DMS53 treated with DMSO at 0.1 percent for 48 hours (cell line): ENCODE measurements at regions not wholly inside any gene's neighbourhood (a gene's known extent, or its start where the extent isn't known, plus 50 kb on each side); places are given as distances from the start of the nearest gene placed in this dataset.
A peak's percentile ranks its signal among the peaks of the same experiment; 100 is the strongest.

ENCODE experiments used
- DNase-seq: peaks from one replicate; lab custom pipeline; 2025; ENCODE audit not compliant: unreplicated experiment; lab: John Stamatoyannopoulos, UW

GRCh38 chr13:34037636-34038540 lies 219.9 kb downstream of the RFC3 start:
- no peak for DNase-seq

- no peak for DNase-seq
These were observed 220.7 kb downstream of the RFC3 start for GRCh38 chr13:34038541-34039068.

DNA sequence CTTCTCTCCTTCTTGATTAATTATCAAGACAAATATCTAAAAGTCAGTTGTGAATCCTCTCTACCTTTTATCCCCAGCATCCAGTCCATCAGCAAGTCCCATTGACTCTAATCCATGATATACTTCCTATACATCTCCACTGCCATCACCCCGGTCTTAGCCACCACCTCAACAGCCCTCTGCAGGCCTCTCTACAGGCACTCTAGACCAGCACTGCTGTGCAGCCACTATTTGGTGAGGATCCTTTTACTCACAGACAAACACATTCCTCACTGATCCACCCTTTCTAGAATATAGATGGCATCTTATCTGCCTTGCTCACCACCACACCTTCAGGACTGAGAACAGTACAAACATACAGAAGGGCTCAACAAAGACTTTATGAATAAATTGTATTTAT lies 221.7 kb downstream of the RFC3 start:
- no peak for DNase-seq

- DNase-seq = no peak
These were observed 222.9 kb downstream of the RFC3 start for GRCh38 chr13:34040863-34041262.

DNA sequence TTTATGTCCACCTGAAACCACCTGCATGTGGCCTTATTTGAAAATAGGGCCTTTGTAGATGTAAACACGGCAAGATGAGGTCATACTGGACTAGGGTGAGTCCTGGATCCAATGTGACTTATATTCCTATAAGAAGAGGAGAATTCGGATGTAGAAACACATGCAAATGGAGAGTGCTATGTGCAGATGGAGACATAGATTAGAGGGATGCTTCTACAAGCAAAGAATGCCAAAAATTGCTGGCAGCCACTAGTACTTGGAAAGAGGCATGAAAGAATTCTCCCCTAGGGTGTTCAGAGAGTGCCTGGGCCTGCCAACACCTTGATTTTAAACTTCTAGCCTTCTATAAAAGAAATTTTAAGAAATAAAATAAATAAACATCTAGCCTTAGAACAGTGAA lies 226.1 kb downstream of the RFC3 start:
- DNase-seq = no peak

GRCh38 chr13:34044660-34045080 lies 226.7 kb downstream of the RFC3 start:
- DNase-seq = peak; percentile 70

DNA sequence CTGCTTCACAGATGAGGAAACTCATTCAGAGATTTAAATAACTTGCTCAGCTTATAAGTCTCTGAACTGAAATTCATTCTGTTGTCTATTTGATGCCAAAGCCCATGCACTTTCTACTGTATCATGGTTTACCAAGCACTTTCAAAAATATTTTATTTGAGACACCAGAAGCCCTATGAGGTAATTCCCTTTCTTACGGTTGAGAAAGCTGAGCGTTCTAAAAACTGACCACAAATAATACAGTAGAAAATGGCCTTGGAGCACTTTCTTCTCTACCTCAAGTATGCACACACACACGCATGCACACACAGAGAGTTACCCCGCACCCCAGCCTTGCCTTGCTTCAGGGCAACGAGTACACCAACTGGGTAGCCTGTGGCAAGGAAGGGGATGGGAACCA lies 228.5 kb downstream of the RFC3 start:
- DNase-seq = no peak

DNA sequence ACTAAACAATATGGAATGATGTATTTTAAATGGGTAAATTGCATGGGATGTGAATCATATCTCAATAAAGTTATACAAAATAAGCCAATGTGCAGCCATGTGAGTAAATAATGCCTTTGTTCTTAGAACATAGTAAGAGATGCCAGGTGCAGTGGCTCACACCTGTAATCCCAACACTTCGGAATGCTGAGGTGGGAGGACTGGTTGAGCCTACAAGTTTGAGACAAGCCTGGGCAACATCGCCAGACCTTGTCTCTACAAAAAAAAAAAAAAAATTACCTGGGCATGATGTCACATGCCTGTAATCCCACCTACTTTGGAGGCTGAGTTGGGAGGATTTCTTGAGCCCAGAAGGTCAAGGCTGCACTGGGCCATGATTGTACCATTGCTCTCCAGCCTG lies 230.7 kb downstream of the RFC3 start:
- no peak for DNase-seq

GRCh38 chr13:34056733-34057258 lies 238.8 kb downstream of the RFC3 start:
- no peak for DNase-seq

DNA sequence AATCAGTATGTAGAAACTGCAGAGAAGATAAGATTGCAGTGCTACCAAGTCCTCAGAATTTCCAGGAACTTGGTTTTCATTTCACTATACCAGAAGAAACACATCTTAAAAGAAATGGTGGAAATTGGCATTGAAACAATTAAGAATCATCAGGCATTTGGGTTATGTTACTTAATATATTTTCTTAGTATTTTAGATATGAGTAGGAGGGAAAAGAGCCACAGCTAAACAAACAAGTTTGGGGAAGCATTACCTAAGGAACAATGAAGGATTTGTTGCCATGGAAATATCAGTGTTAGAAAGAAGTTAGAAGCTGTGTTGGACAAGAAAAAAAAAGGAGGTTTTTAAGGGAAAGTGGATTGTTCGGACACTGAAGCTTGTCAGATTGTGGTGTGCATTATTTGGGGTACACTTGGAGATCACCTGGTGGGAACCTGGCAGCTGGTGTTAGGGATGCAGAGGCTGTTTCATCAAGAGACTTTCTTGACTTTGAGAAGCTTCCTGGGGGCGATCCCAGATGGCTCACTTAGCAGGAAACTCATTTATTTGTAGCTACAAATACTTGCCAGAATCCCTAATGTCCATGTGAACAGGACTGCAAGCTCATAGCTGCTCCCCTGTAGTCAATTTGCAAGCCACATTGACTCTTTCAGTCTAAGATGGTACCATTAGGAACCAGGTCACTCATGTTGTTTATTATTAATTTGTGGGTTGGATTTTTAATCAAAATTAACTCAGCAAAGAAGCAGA lies 246.7 kb downstream of the RFC3 start:
- DNase-seq = no peak

GRCh38 chr13:34065928-34066327 lies 248.0 kb downstream of the RFC3 start:
- no peak for DNase-seq

GRCh38 chr13:34066344-34066743 lies 248.4 kb downstream of the RFC3 start:
- no peak for DNase-seq

- no peak for DNase-seq
These were observed 252.1 kb downstream of the RFC3 start for GRCh38 chr13:34070006-34070405.

DNA sequence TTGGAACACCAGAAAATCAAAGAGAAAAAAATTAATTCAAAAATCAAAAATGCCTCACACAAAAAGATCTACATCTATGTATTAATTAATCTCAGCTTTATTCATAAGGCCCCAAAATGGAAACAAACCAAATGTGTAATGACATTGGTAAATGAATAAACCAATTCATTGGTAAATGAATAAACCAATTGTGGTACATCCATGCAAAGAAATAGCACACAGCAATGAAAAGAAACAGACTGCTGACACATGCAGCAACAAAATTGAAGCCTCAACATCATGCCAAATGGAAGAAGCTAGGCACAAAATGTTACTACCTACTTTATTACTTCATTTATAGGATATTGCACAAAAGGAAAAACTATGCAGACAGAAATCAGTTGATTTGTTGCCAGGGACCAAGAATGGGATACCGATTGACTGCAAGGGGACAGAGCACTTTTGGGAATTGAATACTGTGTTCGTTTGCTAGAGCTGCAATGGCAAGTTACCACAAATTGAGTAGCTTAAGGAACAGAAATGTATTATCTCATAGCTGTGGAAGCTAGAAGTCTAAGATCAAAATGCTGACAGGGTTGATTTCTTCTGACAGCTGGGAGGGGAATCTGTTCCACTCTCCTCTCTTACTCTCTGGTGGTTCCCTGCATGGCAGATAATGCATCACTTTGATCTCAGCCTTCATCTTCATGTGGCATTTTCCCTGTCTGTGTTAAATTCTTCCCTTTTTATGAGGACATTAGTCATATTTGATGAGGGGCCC lies 252.8 kb downstream of the RFC3 start:
- no peak for DNase-seq

- no peak for DNase-seq
These were observed 258.4 kb downstream of the RFC3 start for GRCh38 chr13:34076319-34076718.

- peak; percentile 37 for DNase-seq
These were observed 259.2 kb downstream of the RFC3 start for GRCh38 chr13:34076943-34077703.

GRCh38 chr13:34078334-34078999 lies 260.5 kb downstream of the RFC3 start:
- DNase-seq = no peak

DNA sequence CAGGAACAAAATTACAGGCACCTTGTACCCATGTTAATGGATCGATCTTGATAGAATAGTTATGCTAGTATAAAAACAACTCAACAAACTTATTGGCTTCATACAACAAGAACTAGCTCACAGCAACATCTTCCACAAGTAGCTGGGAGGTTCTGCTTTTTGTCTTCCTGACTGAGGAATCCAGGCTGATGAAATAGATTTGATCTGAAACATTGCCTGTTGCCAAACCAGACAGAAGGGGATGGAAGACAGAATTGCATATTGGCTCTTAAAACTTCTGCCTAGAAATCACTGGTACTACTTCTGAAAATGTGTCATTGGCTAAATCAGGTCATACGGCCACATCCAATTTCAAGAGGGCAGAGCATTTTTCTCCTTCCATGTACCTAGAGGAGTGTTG lies 267.3 kb downstream of the RFC3 start:
- DNase-seq = no peak

GRCh38 chr13:34086281-34086680 lies 268.3 kb downstream of the RFC3 start:
- no peak for DNase-seq

DNA sequence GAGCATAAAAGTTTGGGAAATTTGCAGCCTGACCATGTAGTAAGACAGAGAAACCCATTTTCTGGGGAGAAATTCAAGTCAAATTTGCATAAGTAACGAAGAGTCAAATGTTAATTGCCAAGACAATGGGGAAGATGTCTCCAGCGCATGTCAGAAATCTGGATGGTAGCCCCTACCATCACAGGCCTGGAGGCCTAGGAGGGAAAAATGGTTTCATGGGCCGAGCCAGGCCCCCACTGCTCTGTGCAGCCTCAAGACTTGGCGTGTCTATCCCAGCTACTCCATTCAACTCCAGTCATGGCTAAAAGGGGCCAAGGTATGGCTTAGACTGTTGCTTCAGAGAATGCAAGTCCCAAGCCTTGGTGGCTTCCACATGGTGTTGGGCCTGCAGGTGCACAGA lies 269.8 kb downstream of the RFC3 start:
- no peak for DNase-seq
